MM.1S (cell line): ENCODE measurements at regions not wholly inside any gene's neighbourhood (a gene's known extent, or its start where the extent isn't known, plus 50 kb on each side); places are given as distances from the start of the nearest gene placed in this dataset.

Source experiments
- DNase-seq: peaks from one replicate; pipeline ENCODE4 v3.0.0-alpha.2; 2015
- H2AFZ ChIP-seq: fragments of 300-600 bp; sonication (generic); 2 replicates; pipeline ENCODE4 v1.6.0; 2016; ENCODE audit warnings: antibody characterized with exemption, low read length
- H3F3A ChIP-seq: fragments of 300-600 bp; sonication (generic); 2 replicates; pipeline ENCODE4 v1.6.1; 2016; ENCODE audit warnings: mild to moderate bottlenecking, antibody characterized with exemption, low read length, moderate library complexity, mixed read lengths; ENCODE audit not compliant: insufficient read depth
- H3K27ac ChIP-seq: fragments of 300-600 bp; sonication (generic); 2 replicates; pipeline ENCODE4 v1.5.1; 2016; ENCODE audit warnings: mild to moderate bottlenecking, low read length
- H3K27me3 ChIP-seq: fragments of 300-600 bp; sonication (generic); replicated peaks from 2 replicates; pipeline ENCODE4 v1.6.0; 2016; ENCODE audit warnings: low read length; ENCODE audit not compliant: insufficient read depth
- H3K36me3 ChIP-seq: fragments of 300-600 bp; sonication (generic); replicated peaks from 2 replicates; pipeline ENCODE4 v1.6.1; 2016; ENCODE audit warnings: mild to moderate bottlenecking, low read length, mixed read lengths; ENCODE audit not compliant: insufficient read depth
- H3K4me1 ChIP-seq: fragments of 300-600 bp; sonication (generic); 2 replicates; pipeline ENCODE4 v1.6.1; 2016; ENCODE audit warnings: low read length, mixed read lengths
- H3K4me2 ChIP-seq: fragments of 300-600 bp; sonication (generic); 2 replicates; pipeline ENCODE4 v1.6.0; 2016; ENCODE audit warnings: low read depth, low read length
- H3K4me3 ChIP-seq: fragments of 300-600 bp; sonication (generic); 2 replicates; pipeline ENCODE4 v1.5.1; 2016; ENCODE audit warnings: low read length, mixed read lengths
- H3K79me2 ChIP-seq: fragments of 300-600 bp; sonication (generic); 2 replicates; pipeline ENCODE4 v1.6.1; 2016; ENCODE audit warnings: mixed run types, low read length, mixed read lengths
- H3K9ac ChIP-seq: fragments of 300-600 bp; sonication (generic); 2 replicates; pipeline ENCODE4 v1.6.1; 2016; ENCODE audit warnings: low read length, mixed read lengths
- H3K9me2 ChIP-seq: fragments of 300-600 bp; sonication (generic); replicated peaks from 2 replicates; pipeline ENCODE4 v1.6.1; 2016; ENCODE audit warnings: mild to moderate bottlenecking, low read length, mixed read lengths; ENCODE audit not compliant: insufficient read depth
- H3K9me3 ChIP-seq: fragments of 300-600 bp; sonication (generic); replicated peaks from 2 replicates; pipeline ENCODE4 v1.6.1; 2016; ENCODE audit warnings: mild to moderate bottlenecking, low read length, mixed read lengths; ENCODE audit not compliant: insufficient read depth
- H4K20me1 ChIP-seq: fragments of 300-600 bp; sonication (generic); 2 replicates; pipeline ENCODE4 v1.6.1; 2016; ENCODE audit warnings: mild to moderate bottlenecking, low read length, moderate library complexity, mixed read lengths; ENCODE audit not compliant: insufficient read depth
- EZH2 ChIP-seq: fragments of 300-600 bp; sonication (generic); optimal IDR thresholded peaks from 2 replicates; pipeline ENCODE3; 2017; ENCODE audit warnings: low read depth, mild to moderate bottlenecking, antibody characterized with exemption, low read length, mixed read lengths
- EZH2phosphoT487 ChIP-seq: fragments of 300-600 bp; sonication (generic); IDR thresholded peaks from 2 replicates; pipeline ENCODE4 v1.6.1; 2018; ENCODE audit warnings: antibody characterized with exemption, low read length
- TF ChIP-seq, protein P1 (sequence below): fragments of 300-600 bp; sonication (generic); IDR thresholded peaks from 2 replicates; pipeline ENCODE4 v1.5.1; 2016; ENCODE audit warnings: antibody characterized with exemption, low read length, mixed read lengths

DNA sequence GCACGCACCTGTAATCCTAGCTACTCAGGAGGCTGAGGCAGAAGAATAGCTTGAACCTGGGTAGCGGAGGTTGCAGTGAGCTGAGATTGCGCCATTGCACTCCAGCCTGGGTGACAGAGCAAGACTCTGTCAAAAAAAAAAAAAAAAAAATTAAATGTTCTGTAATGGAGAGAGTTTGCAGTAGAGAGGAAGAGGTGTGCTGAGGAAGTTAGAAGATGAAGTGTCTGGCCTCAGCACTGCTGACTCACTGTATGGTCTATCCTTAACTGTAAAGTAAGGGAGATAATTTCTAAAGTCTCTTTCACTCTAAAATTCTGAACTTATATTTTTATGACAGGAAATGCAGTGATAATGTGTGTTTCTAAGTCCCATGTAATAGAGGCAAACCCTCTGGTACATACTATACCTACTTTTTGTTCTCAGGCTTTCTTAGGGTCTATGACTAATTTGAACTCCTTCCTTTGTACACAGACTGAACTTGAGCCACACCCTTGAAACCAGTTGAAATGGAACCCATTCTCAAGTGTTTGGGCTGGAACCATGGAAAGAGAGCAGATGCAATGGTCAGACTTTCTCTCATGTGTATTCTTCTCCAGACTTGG, 278.1 kb upstream of the FAR2 start:
- no peaks in the 10 kb centered on the region for H3K79me2 ChIP-seq
- H3K36me3 ChIP-seq: no peaks in the 10 kb centered on the region
- H3K9me3 ChIP-seq: no peaks in the 10 kb centered on the region
- no peaks in the 10 kb centered on the region for H3F3A ChIP-seq
- H4K20me1 ChIP-seq: no peaks in the 10 kb centered on the region
- no peak for DNase-seq
- H3K4me2 ChIP-seq: no peak overlapping the region
- no peak overlapping the region for H3K4me3 ChIP-seq
- H3K9me2 ChIP-seq: no peaks in the 10 kb centered on the region
- TF ChIP-seq EZH2 (no peak), EZH2phosphoT487 (no peak)
- TF ChIP-seq, protein P1, sequence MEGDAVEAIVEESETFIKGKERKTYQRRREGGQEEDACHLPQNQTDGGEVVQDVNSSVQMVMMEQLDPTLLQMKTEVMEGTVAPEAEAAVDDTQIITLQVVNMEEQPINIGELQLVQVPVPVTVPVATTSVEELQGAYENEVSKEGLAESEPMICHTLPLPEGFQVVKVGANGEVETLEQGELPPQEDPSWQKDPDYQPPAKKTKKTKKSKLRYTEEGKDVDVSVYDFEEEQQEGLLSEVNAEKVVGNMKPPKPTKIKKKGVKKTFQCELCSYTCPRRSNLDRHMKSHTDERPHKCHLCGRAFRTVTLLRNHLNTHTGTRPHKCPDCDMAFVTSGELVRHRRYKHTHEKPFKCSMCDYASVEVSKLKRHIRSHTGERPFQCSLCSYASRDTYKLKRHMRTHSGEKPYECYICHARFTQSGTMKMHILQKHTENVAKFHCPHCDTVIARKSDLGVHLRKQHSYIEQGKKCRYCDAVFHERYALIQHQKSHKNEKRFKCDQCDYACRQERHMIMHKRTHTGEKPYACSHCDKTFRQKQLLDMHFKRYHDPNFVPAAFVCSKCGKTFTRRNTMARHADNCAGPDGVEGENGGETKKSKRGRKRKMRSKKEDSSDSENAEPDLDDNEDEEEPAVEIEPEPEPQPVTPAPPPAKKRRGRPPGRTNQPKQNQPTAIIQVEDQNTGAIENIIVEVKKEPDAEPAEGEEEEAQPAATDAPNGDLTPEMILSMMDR: no peak
- no peaks in the 10 kb centered on the region for H3K4me1 ChIP-seq
- H3K27ac ChIP-seq: no peak overlapping the region
- no peak overlapping the region for H3K9ac ChIP-seq
- no peaks in the 10 kb centered on the region for H3K27me3 ChIP-seq
- H2AFZ ChIP-seq: no peak overlapping the region

DNA sequence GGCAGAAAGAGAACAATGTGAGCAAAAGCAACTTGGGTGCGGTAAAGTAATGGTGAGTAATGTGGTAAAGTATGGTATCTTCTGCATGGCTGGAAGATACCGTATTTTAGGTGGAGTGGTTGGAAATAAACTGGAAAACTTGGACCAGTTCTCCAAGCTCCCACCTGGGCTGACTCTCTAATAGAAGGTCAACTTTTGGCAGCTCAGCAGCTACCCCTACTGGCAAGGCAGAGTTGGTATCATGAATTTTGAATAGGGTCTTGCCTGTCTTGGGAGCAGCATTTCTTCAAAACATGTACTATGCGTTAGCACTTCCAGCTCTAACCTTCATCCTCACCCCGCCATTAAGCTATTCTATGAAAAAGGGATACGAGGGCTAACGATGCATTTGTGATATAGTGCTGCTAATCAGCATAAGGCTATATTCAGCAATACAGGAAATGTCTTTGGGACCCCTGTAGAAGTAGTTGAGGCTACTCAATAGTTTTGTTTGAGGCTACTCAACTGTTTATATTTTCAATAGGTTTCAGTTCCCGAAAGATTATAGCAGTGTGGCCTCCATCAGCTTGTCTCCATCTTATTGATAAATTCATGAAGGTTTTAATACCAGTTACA, 276.3 kb upstream of the FAR2 start:
- H3K4me3 ChIP-seq: no peak overlapping the region
- DNase-seq: peak; percentile 65
- H3K27me3 ChIP-seq: no peaks in the 10 kb centered on the region
- H3K79me2 ChIP-seq: no peaks in the 10 kb centered on the region
- H3K4me1 ChIP-seq: no peaks in the 10 kb centered on the region
- no peaks in the 10 kb centered on the region for H4K20me1 ChIP-seq
- H3K9ac ChIP-seq: no peak overlapping the region
- no peak overlapping the region for H2AFZ ChIP-seq
- TF ChIP-seq EZH2: no peak
- TF ChIP-seq, protein P1: peak; percentile 79
- no peaks in the 10 kb centered on the region for H3K36me3 ChIP-seq
- no peak overlapping the region for H3K27ac ChIP-seq
- no peak overlapping the region for H3K4me2 ChIP-seq
- H3K9me3 ChIP-seq: no peaks in the 10 kb centered on the region
- H3F3A ChIP-seq: no peaks in the 10 kb centered on the region
- H3K9me2 ChIP-seq: no peaks in the 10 kb centered on the region

DNA sequence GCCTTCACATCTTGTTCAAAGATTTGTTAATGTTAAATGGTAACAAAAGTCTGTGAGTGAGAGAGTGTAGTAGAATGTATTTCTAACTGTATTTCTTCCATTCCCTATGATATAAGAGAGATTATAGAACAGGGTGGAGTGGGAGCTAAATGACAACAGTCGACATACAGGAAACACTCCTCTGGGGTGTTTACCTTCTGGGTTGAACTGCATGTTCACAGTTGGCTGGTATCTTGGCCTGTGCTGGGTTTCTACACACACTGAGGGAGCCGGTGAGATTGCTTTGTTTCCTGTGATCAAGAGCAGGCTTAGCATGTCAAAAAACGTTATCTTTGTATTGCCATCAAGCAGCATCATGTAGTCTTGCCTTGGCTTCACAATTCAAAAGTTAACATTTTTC, 274.3 kb upstream of the FAR2 start:
- peaks cover 6% of the 10 kb centered on the region; the same call in 1 of the 2 replicates for H3K4me1 ChIP-seq
- no peaks in the 10 kb centered on the region for H3K36me3 ChIP-seq
- H3K9me2 ChIP-seq: no peaks in the 10 kb centered on the region
- H3F3A ChIP-seq: no peaks in the 10 kb centered on the region
- no peaks in the 10 kb centered on the region for H3K27me3 ChIP-seq
- no peak for TF ChIP-seq EZH2
- no peak overlapping the region for H3K9ac ChIP-seq
- H3K9me3 ChIP-seq: no peaks in the 10 kb centered on the region
- H3K27ac ChIP-seq: no peak overlapping the region
- H3K4me2 ChIP-seq: no peak overlapping the region
- H3K79me2 ChIP-seq: no peaks in the 10 kb centered on the region
- no peaks in the 10 kb centered on the region for H4K20me1 ChIP-seq
- H3K4me3 ChIP-seq: no peak overlapping the region
- no peak overlapping the region for H2AFZ ChIP-seq
- no peak for DNase-seq

- TF ChIP-seq EZH2: no peak
- TF ChIP-seq, protein P1: peak; percentile 16
- no peak for TF ChIP-seq EZH2phosphoT487
- Histone ChIP-seq H3F3A (no peaks in the 10 kb centered on the region), H3K9me2 (no peaks in the 10 kb centered on the region), H2AFZ (no peak overlapping the region), H3K4me2 (no peak overlapping the region), H3K27me3 (no peaks in the 10 kb centered on the region), H3K27ac (no peak overlapping the region), H3K79me2 (no peaks in the 10 kb centered on the region), H3K4me3 (no peak overlapping the region), H3K9ac (no peak overlapping the region), H3K36me3 (no peaks in the 10 kb centered on the region), H4K20me1 (no peaks in the 10 kb centered on the region), H3K4me1 (peaks cover 6% of the 10 kb centered on the region; the same call in 1 of the 2 replicates), H3K9me3 (no peaks in the 10 kb centered on the region)
- no peak for DNase-seq
Observed at GRCh38 chr12:28876196-28876798, 272.8 kb upstream of the FAR2 start.
